ENCODE measurements at regions not wholly inside any gene's neighbourhood (a gene's known extent, or its start where the extent isn't known, plus 50 kb on each side); places are given as distances from the start of the nearest gene placed in this dataset.
A peak's percentile ranks its signal among the peaks of the same experiment; 100 is the strongest.
"Not testable (repeated sequence)": the region's sequence is repeated elsewhere in the genome, so short reads cannot be mapped to it uniquely, and the experiment has no call there.

GRCh38 chr13:99702687-99703319 is 201.5 kb downstream of the TM9SF2 start:
- DNase-seq (ENCODE audit: low read depth, low spot score), result peak; percentile 59

- DNase-seq (ENCODE audit: low read depth, low spot score), result no peak
These were observed 199.2 kb downstream of the TM9SF2 start for GRCh38 chr13:99700468-99700867.

GRCh38 chr13:99698816-99699099 is 197.5 kb downstream of the TM9SF2 start:
- DNase-seq (ENCODE audit: low read depth, low spot score), result no peak

- no peak for DNase-seq (ENCODE audit: low read depth, low spot score)
These were observed 196.9 kb downstream of the TM9SF2 start for GRCh38 chr13:99698010-99698815.

- DNase-seq (ENCODE audit: low read depth, low spot score), result no peak
These were observed 194.6 kb downstream of the TM9SF2 start for GRCh38 chr13:99695857-99696256.

- no peak for DNase-seq (ENCODE audit: low read depth, low spot score)
These were observed 192.8 kb downstream of the TM9SF2 start for GRCh38 chr13:99693852-99694611.

- no peak for DNase-seq (ENCODE audit: low read depth, low spot score)
These were observed 192.1 kb downstream of the TM9SF2 start for GRCh38 chr13:99693351-99693750.

- no peak for DNase-seq (ENCODE audit: low read depth, low spot score)
These were observed 191.6 kb downstream of the TM9SF2 start for GRCh38 chr13:99692854-99693253.

GRCh38 chr13:99691552-99691951 is 190.3 kb downstream of the TM9SF2 start:
- DNase-seq (ENCODE audit: low read depth, low spot score), result no peak

GRCh38 chr13:99690426-99691174 is 189.3 kb downstream of the TM9SF2 start:
- DNase-seq (ENCODE audit: low read depth, low spot score), result no peak

- no peak for DNase-seq (ENCODE audit: low read depth, low spot score)
These were observed 188.7 kb downstream of the TM9SF2 start for GRCh38 chr13:99689955-99690354.

GRCh38 chr13:99688776-99689175 is 187.5 kb downstream of the TM9SF2 start:
- no peak for DNase-seq (ENCODE audit: low read depth, low spot score)

GRCh38 chr13:99687723-99688397 is 186.6 kb downstream of the TM9SF2 start:
- peak; percentile 82 for DNase-seq (ENCODE audit: low read depth, low spot score)

GRCh38 chr13:99686944-99687411 is 185.7 kb downstream of the TM9SF2 start:
- DNase-seq (ENCODE audit: low read depth, low spot score), result peak; percentile 99

- DNase-seq (ENCODE audit: low read depth, low spot score), result no peak
These were observed 184.9 kb downstream of the TM9SF2 start for GRCh38 chr13:99686157-99686572.

- DNase-seq (ENCODE audit: low read depth, low spot score), result no peak
These were observed 180.4 kb downstream of the TM9SF2 start for GRCh38 chr13:99681695-99682094.

GRCh38 chr13:99677116-99677951 is 176.1 kb downstream of the TM9SF2 start:
- DNase-seq (ENCODE audit: low read depth, low spot score), result no peak

- no peak for DNase-seq (ENCODE audit: low read depth, low spot score)
These were observed 170.5 kb downstream of the TM9SF2 start for GRCh38 chr13:99671746-99672145.

GRCh38 chr13:99669096-99669495 is 167.8 kb downstream of the TM9SF2 start:
- not testable (repeated sequence) for DNase-seq (ENCODE audit: low read depth, low spot score)

- DNase-seq (ENCODE audit: low read depth, low spot score), result no peak
These were observed 165.0 kb downstream of the TM9SF2 start for GRCh38 chr13:99666146-99666805.

All from iPS DF 19.7 (cell line).